ENCODE measurements at regions not wholly inside any gene's neighbourhood (a gene's known extent, or its start where the extent isn't known, plus 50 kb on each side); places are given as distances from the start of the nearest gene placed in this dataset.

GRCh38 chr6:139686308-139686707 is 311.9 kb upstream of the CITED2 start:
- TF ChIP-seq POLR2A (IDR thresholded peaks at IDR 0.05) = no peak
- no peak for TF ChIP-seq CTCF (IDR thresholded peaks at IDR 0.05 in 4 of 5, conservative IDR thresholded peaks at IDR 0.05 in 1 of 5)
